Neuronal stem cell (in vitro differentiated cells): ENCODE measurements at regions not wholly inside any gene's neighbourhood (a gene's known extent, or its start where the extent isn't known, plus 50 kb on each side); places are given as distances from the start of the nearest gene placed in this dataset.

Experiments
- DNase-seq: peaks from one replicate; pipeline ENCODE4 v3.0.0-alpha.2; 2013; ENCODE audit warnings: low spot score
- H2AFZ ChIP-seq: one replicate; pipeline ENCODE4 v1.6.1; 2013; ENCODE audit warnings: mild to moderate bottlenecking, low read length, inconsistent platforms
- H2AK5ac ChIP-seq: 2 replicates; pipeline ENCODE4 v1.6.1; 2013; ENCODE audit warnings: low read depth, mild to moderate bottlenecking, inconsistent platforms, low read length, moderate library complexity, mixed read lengths
- H2BK120ac ChIP-seq: 2 replicates; pipeline ENCODE4 v1.6.1; 2013; ENCODE audit warnings: low read depth, mild to moderate bottlenecking, inconsistent platforms, low read length, moderate library complexity, mixed read lengths
- H2BK12ac ChIP-seq: one replicate; pipeline ENCODE4 v1.6.1; 2013; ENCODE audit warnings: low read length, inconsistent platforms
- H2BK15ac ChIP-seq: 2 replicates; pipeline ENCODE4 v1.6.1; 2013; ENCODE audit warnings: mild to moderate bottlenecking, low read length, inconsistent platforms, mixed read lengths
- H2BK5ac ChIP-seq: one replicate; pipeline ENCODE4 v1.6.1; 2013; ENCODE audit warnings: inconsistent platforms, mild to moderate bottlenecking, low read length, moderate library complexity
- H3K14ac ChIP-seq: one replicate; pipeline ENCODE4 v1.6.1; 2013; ENCODE audit warnings: low read length, inconsistent platforms
- H3K18ac ChIP-seq: 2 replicates; pipeline ENCODE4 v1.6.1; 2013; ENCODE audit warnings: low read length, inconsistent platforms
- H3K23ac ChIP-seq: 2 replicates; pipeline ENCODE4 v1.6.1; 2013; ENCODE audit warnings: low read depth, mild to moderate bottlenecking, mixed read lengths, low read length, inconsistent platforms; ENCODE audit not compliant: poor library complexity
- H3K27ac ChIP-seq: replicated peaks from 3 replicates; pipeline ENCODE4 v1.5.1; 2013; ENCODE audit warnings: low read length, inconsistent platforms
- H3K27me3 ChIP-seq, 3 experiments: 2 replicates each; pipeline ENCODE4 v1.6.1; 2013; ENCODE audit warnings: low read length in 3 of 3, mild to moderate bottlenecking in 2 of 3, inconsistent platforms in 1 of 3, low read depth in 1 of 3, mixed read lengths in 1 of 3, moderate library complexity in 1 of 3; ENCODE audit not compliant: control insufficient read depth in 3 of 3, insufficient read depth in 3 of 3
- H3K36me3 ChIP-seq, 2 donors: replicated peaks in 1 of 2; 2 replicates each; pipeline ENCODE4 v1.6.1; 2013; ENCODE audit warnings: low read length in 2 of 2; ENCODE audit not compliant: control insufficient read depth in 2 of 2, insufficient read depth in 2 of 2
- H3K4ac ChIP-seq: 2 replicates; pipeline ENCODE4 v1.6.1; 2013; ENCODE audit warnings: inconsistent platforms, mild to moderate bottlenecking, low read length, moderate library complexity
- H3K4me1 ChIP-seq, 2 donors: 1 replicate in 1 of 2; 2 replicates in 1 of 2; pipeline ENCODE4 v1.6.1; 2013; ENCODE audit warnings: low read length in 2 of 2, low read depth in 1 of 2; ENCODE audit not compliant: control insufficient read depth in 2 of 2, insufficient read depth in 1 of 2
- H3K4me2 ChIP-seq: one replicate; pipeline ENCODE4 v1.6.1; 2013; ENCODE audit warnings: mild to moderate bottlenecking, low read length, inconsistent platforms; ENCODE audit not compliant: insufficient read depth, poor library complexity, severe bottlenecking
- H3K4me3 ChIP-seq, 2 donors: 2 replicates each; pipeline ENCODE4 v1.5.1; 2013; ENCODE audit warnings: low read length in 2 of 2, mild to moderate bottlenecking in 2 of 2, inconsistent platforms in 1 of 2, moderate library complexity in 1 of 2
- H3K79me1 ChIP-seq: one replicate; pipeline ENCODE4 v1.6.1; 2013; ENCODE audit warnings: low read depth, mild to moderate bottlenecking, inconsistent platforms, low read length, moderate library complexity
- H3K9ac ChIP-seq: one replicate; pipeline ENCODE4 v1.6.1; 2013; ENCODE audit warnings: mild to moderate bottlenecking, low read depth, low read length, inconsistent platforms; ENCODE audit not compliant: poor library complexity
- H3K9me3 ChIP-seq, 2 donors: replicated peaks in 1 of 2; 2 replicates each; pipeline versions ENCODE3 to v1.6.1; 2013; ENCODE audit warnings: low read length in 2 of 2, mild to moderate bottlenecking in 2 of 2, inconsistent platforms in 1 of 2, low read depth in 1 of 2, mixed read lengths in 1 of 2, moderate library complexity in 1 of 2; ENCODE audit not compliant: control insufficient read depth in 2 of 2, insufficient read depth in 1 of 2
- H4K8ac ChIP-seq: one replicate; pipeline ENCODE4 v1.6.1; 2013; ENCODE audit warnings: low read depth, mild to moderate bottlenecking, inconsistent platforms, low read length, moderate library complexity
- H4K91ac ChIP-seq: one replicate; pipeline ENCODE4 v1.6.1; 2013; ENCODE audit warnings: low read length, low read depth, mild to moderate bottlenecking, inconsistent platforms; ENCODE audit not compliant: poor library complexity
- WGBS, 2 donors: extraction: QIAGEN DNeasy Blood & Tissue Kit; methylation state at CpG; one replicate each; pipeline ENCODE4 v1.1.7; 2013; ENCODE audit warnings: missing lambda C conversion rate in 2 of 2, mixed read lengths in 1 of 2; ENCODE audit not compliant: insufficient read length in 2 of 2, insufficient replicate concordance in 1 of 2; ENCODE audit errors: extremely low coverage in 2 of 2; 5-methylcytosine and 5-hydroxymethylcytosine counted together

DNA sequence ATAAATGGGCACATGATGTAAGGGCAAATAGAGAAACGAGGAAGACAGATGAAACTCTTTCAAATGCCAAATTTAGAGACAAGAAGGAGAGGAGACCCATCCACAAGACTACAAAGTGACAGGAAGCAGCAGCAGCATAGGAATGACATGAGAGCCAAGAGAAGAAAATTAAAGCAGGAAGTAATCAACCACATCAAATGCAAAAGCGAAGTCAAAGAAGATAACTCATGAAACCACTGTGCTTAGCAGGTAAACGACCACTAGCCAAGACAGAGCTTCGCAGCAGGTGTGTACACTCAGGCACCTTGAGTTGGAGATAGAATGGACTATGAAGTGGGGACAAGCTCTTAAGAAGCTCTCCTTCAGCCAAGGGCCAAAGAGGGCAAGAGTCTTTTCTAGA lies 64.1 kb downstream of the KLF12 start:
- peaks cover 0 to 8% of the 10 kb centered on the region in 2 donors for H3K36me3 ChIP-seq
- no peak overlapping the region for H4K91ac ChIP-seq
- H3K14ac ChIP-seq, result no peak overlapping the region
- H3K9ac ChIP-seq, result no peak overlapping the region
- no peak overlapping the region for H3K4me3 ChIP-seq
- H2BK15ac ChIP-seq, result no peak overlapping the region
- no CpG with 5 or more reads among the region's 4 CpGs for WGBS, 2 donors
- H2BK120ac ChIP-seq, result no peak overlapping the region
- no peak overlapping the region for H3K18ac ChIP-seq
- no peak overlapping the region for H4K8ac ChIP-seq
- H3K9me3 ChIP-seq, result peaks cover 0 to 8% of the 10 kb centered on the region in 2 donors
- no peak for DNase-seq
- H2AK5ac ChIP-seq, result no peak overlapping the region
- no peak overlapping the region for H3K27ac ChIP-seq
- no peak overlapping the region for H3K4me2 ChIP-seq
- H3K79me1 ChIP-seq, result no peaks in the 10 kb centered on the region
- no peak overlapping the region for H2BK5ac ChIP-seq
- H2BK12ac ChIP-seq, result no peak overlapping the region
- no peaks in the 10 kb centered on the region for H3K4me1 ChIP-seq
- H3K23ac ChIP-seq, result no peak overlapping the region
- no peak overlapping the region for H2AFZ ChIP-seq
- H3K4ac ChIP-seq, result no peak overlapping the region
- H3K27me3 ChIP-seq, result no peaks in the 10 kb centered on the region

DNA sequence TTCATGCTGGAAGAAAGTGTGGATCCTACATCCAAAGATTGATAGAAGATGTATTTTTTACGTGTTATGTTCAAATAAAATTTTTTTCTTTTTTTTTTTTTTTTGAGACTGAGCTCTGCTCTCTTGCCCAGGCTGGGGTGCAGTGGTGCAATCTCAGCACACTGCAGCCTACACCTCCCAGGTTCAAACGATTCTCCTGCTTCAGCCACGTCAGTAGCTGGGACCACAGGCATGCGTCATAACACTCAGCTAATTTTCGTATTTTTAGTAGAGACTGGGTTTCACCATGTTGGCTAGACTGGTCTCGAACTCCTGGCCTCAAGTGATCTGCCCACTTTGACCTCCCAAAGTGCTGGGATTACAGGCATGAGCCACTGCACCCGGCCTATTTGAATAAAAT lies 65.7 kb downstream of the KLF12 start:
- Histone ChIP-seq H3K9ac (no peak overlapping the region), H3K4me1 (no peaks in the 10 kb centered on the region), H2BK15ac (no peak overlapping the region), H3K27ac (no peak overlapping the region), H3K79me1 (no peaks in the 10 kb centered on the region), H3K14ac (no peak overlapping the region), H4K8ac (no peak overlapping the region), H2BK12ac (no peak overlapping the region), H3K4me2 (no peak overlapping the region), H2BK5ac (no peak overlapping the region), H2AK5ac (no peak overlapping the region), H3K36me3 (peaks cover 0 to 8% of the 10 kb centered on the region in 2 donors), H2AFZ (no peak overlapping the region), H2BK120ac (no peak overlapping the region), H3K4ac (no peak overlapping the region), H3K9me3 (peaks cover 0 to 8% of the 10 kb centered on the region in 2 donors), H3K18ac (no peak overlapping the region), H4K91ac (no peak overlapping the region), H3K27me3 (no peaks in the 10 kb centered on the region), H3K23ac (no peak overlapping the region), H3K4me3 (no peak overlapping the region)
- DNase-seq, result no peak
- WGBS, 2 donors, result no CpG with 5 or more reads among the region's 7 CpGs

DNA sequence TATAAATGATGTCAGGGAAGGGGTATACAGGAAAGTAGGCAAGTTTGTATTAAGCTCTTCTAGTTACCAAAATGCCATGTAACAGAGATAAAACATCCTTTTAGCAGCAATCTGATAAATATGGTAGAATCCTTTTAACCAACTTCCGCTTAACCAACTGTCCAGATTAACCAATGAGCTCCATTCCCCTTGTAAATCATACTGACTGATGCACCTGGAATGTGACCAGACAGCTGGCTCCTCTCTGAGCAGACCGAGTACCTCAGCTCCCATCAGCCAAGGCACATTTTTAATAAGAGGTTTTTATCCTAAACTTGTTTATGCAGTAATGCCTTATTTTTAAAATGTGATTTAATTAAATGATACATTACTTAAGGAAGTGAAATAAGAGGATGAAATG lies 66.4 kb downstream of the KLF12 start:
- no CpG with 5 or more reads among the region's 2 CpGs for WGBS, 2 donors
- Histone ChIP-seq H2BK15ac (no peak overlapping the region), H3K79me1 (no peaks in the 10 kb centered on the region), H3K4ac (no peak overlapping the region), H3K27me3 (no peaks in the 10 kb centered on the region), H2AFZ (no peak overlapping the region), H3K4me3 (no peak overlapping the region), H3K23ac (no peak overlapping the region), H2BK12ac (no peak overlapping the region), H3K9me3 (peaks cover 0 to 4% of the 10 kb centered on the region in 2 donors), H3K14ac (no peak overlapping the region), H3K18ac (no peak overlapping the region), H3K9ac (no peak overlapping the region), H4K8ac (no peak overlapping the region), H3K4me2 (no peak overlapping the region), H4K91ac (no peak overlapping the region), H3K4me1 (peaks cover 1 to 3% of the 10 kb centered on the region in 2 donors), H2BK120ac (no peak overlapping the region), H3K36me3 (peaks cover 0 to 8% of the 10 kb centered on the region in 2 donors), H2BK5ac (no peak overlapping the region), H3K27ac (no peak overlapping the region), H2AK5ac (no peak overlapping the region)
- no peak for DNase-seq

DNA sequence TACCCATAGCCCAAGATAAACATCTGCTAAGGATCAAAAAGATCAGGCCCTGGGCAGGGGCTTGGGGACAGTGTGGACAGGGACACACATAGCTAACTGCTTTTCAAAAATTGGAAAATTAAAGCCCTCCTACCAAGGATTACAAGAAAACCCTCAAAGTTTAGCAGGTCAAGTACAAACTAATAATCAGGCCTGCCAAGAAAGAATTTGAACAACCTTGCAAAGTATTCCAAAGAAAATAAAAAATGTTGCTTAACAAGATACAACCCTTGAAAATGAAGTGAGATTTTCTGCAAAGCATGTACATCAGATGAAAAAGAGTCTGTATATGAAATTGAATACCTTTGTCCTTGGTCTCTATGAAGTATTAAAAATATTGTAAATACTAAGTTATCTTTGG lies 67.3 kb downstream of the KLF12 start:
- Histone ChIP-seq H3K18ac (no peak overlapping the region), H3K27ac (no peak overlapping the region), H3K9ac (no peak overlapping the region), H3K4me3 (no peak overlapping the region), H3K36me3 (peaks cover 0 to 8% of the 10 kb centered on the region in 2 donors), H3K79me1 (no peaks in the 10 kb centered on the region), H2AFZ (no peak overlapping the region), H3K4me2 (no peak overlapping the region), H4K91ac (no peak overlapping the region), H2BK5ac (no peak overlapping the region), H2BK120ac (no peak overlapping the region), H2BK12ac (no peak overlapping the region), H2AK5ac (no peak overlapping the region), H3K14ac (no peak overlapping the region), H3K4ac (no peak overlapping the region), H3K9me3 (peaks cover 0 to 4% of the 10 kb centered on the region in 2 donors), H2BK15ac (no peak overlapping the region), H4K8ac (no peak overlapping the region), H3K23ac (no peak overlapping the region), H3K27me3 (no peaks in the 10 kb centered on the region), H3K4me1 (peaks cover 3 to 10% of the 10 kb centered on the region in 2 donors)
- no peak for DNase-seq
